ENCODE measurements at regions not wholly inside any gene's neighbourhood (a gene's known extent, or its start where the extent isn't known, plus 50 kb on each side); places are given as distances from the start of the nearest gene placed in this dataset.

DNA sequence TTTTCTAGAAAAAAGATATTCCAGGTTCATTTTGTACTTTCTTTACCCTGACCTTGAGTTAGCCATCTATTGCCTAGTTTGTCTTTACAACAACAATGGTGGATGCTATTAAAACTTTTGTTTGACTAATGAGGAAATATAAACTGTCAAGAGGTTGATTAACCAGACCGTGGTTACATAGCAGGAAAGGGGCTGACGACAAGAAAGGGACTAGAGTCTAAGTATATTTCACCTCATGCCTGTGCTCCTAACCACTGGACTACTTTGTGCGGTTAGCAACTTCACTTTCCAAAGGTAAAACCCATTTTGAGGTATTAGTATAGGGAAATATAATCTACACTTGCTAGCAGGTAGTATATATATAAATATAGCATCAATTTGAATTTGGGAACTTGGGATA lies 327.1 kb downstream of the SATB1 start:
- TF ChIP-seq, protein P1, sequence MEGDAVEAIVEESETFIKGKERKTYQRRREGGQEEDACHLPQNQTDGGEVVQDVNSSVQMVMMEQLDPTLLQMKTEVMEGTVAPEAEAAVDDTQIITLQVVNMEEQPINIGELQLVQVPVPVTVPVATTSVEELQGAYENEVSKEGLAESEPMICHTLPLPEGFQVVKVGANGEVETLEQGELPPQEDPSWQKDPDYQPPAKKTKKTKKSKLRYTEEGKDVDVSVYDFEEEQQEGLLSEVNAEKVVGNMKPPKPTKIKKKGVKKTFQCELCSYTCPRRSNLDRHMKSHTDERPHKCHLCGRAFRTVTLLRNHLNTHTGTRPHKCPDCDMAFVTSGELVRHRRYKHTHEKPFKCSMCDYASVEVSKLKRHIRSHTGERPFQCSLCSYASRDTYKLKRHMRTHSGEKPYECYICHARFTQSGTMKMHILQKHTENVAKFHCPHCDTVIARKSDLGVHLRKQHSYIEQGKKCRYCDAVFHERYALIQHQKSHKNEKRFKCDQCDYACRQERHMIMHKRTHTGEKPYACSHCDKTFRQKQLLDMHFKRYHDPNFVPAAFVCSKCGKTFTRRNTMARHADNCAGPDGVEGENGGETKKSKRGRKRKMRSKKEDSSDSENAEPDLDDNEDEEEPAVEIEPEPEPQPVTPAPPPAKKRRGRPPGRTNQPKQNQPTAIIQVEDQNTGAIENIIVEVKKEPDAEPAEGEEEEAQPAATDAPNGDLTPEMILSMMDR (IDR thresholded peaks at IDR 0.05) = no peak
- no peak for TF ChIP-seq EP300 (IDR thresholded peaks at IDR 0.05)

All from ovary (tissue), 3 donors.